HuH-7 (cell line): ENCODE measurements at regions not wholly inside any gene's neighbourhood (a gene's known extent, or its start where the extent isn't known, plus 50 kb on each side); places are given as distances from the start of the nearest gene placed in this dataset.
A peak's percentile ranks its signal among the peaks of the same experiment; 100 is the strongest.

Experiments
- DNase-seq: peaks from one replicate; pipeline ENCODE4 v3.0.0; 2011; ENCODE audit warnings: low spot score

GRCh38 chr15:37876900-37877299 lies 57.5 kb upstream of the TMCO5A start:
- no peak for DNase-seq

- no peak for DNase-seq
Measured at GRCh38 chr15:37877851-37878741, 56.3 kb upstream of the TMCO5A start.

- DNase-seq: peak; percentile 8
Measured at GRCh38 chr15:37880009-37880834, 54.2 kb upstream of the TMCO5A start.

- DNase-seq: no peak
Measured at GRCh38 chr15:37880835-37881153, 53.6 kb upstream of the TMCO5A start.

GRCh38 chr15:37881237-37882013 lies 53.0 kb upstream of the TMCO5A start:
- DNase-seq: no peak

- DNase-seq: no peak
Measured at GRCh38 chr15:37882640-37883039, 51.8 kb upstream of the TMCO5A start.
